ENCODE measurements at regions not wholly inside any gene's neighbourhood (a gene's known extent, or its start where the extent isn't known, plus 50 kb on each side); places are given as distances from the start of the nearest gene placed in this dataset.

DNA sequence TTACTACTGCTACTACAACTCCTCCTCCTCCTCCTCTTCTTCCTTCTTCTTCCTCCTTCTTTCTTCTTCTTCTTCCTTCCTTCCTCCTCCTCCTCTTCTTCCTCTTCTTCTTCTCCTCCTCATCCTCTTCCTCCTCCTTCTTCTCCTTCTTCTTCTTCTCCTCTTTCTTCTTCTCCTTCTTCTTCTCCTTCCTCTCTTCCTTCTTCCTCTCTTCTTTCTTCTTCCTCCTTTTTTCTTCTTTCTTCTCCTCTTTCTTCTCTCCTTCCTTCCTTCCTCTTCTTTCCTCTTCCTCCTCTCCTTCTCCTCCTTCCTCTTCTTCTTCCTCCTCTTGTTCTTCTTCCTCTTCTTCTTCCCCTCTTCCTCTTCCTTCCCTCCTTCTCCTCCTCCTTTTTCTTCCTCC, 94.7 kb upstream of the MYO16 start:
- TF ChIP-seq EZH2phosphoT487 (IDR thresholded peaks at IDR 0.05; ENCODE audit: insufficient read depth, low read depth) (no peak), EZH2 (IDR thresholded peaks at IDR 0.05; ENCODE audit: insufficient read depth, poor library complexity, severe bottlenecking) (no peak)

All from GM23248 (cell line).